Stimulated activated CD8-positive, alpha-beta memory T cell treated with anti-CD3 and anti-CD28 coated beads, Interleukin-15, amount 100 ng/mL, for 1 hour (primary cell): ENCODE measurements at regions not wholly inside any gene's neighbourhood (a gene's known extent, or its start where the extent isn't known, plus 50 kb on each side); places are given as distances from the start of the nearest gene placed in this dataset.
"Not testable (repeated sequence)": the region's sequence is repeated elsewhere in the genome, so short reads cannot be mapped to it uniquely, and the experiment has no call there.

Source experiments
- DNase-seq: peaks from one replicate; pipeline ENCODE4 v3.0.0-alpha.2; 2020; ENCODE audit warnings: low read depth

- not testable (repeated sequence) for DNase-seq
Measured at GRCh38 chr3:195970873-195971272, 62.5 kb upstream of the TNK2 start.

GRCh38 chr3:195969838-195970776 is 61.8 kb upstream of the TNK2 start:
- DNase-seq = not testable (repeated sequence)

DNA sequence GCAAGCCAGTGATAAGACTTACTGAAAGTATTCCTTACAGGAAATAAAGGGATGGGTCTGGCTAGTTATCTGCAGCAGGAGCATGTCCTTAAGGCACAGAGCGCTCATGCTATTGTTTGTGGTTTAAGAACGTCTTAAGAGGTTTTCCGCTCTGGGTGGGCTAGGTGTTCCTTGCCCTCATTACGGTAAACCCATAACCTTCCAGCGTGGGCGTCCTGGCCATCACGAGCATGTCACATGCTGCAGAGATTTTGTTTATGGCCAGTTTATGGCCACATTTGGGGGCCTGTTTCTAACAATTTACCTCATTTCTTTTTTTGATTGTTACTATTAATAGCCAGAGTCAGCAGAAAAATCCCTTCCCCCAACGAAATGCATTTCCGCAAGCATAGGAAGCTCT is 61.0 kb upstream of the TNK2 start:
- not testable (repeated sequence) for DNase-seq

DNA sequence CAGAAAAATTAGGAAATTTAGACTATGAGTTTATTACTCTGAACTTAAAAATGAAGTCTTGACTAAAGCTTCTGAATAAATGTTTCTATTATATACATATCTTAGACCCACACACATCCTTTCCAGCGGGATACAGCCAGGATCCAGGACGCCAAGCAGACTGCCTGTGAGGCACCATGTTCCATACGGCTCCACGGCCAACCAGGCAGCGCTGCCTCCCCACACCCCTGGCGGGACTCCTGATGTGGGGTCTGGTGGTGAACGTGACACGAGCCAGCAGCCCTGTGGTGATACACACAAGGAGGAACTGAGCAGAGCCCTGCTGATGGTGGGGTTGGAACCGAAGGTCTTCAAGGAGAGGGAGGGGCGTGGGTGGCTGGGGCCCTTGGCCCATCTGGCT is 59.8 kb upstream of the TNK2 start:
- DNase-seq = not testable (repeated sequence)

DNA sequence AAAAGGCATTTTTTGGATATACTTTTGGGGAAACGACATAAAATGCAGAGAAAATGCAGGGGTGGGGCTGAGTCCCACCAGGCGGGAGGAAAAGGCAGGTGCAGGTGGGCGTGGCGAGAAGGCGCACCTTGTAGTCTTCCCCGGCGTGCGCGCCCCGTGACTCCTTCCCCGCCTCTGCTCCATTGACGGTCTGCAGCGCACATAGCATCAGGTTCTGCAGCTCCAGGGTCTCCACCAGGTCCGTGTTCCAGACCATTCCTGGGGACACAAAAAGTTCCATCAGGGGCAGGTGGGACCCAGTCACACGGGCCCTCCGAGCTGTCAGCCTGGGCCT is 59.0 kb upstream of the TNK2 start:
- DNase-seq = not testable (repeated sequence)

DNA sequence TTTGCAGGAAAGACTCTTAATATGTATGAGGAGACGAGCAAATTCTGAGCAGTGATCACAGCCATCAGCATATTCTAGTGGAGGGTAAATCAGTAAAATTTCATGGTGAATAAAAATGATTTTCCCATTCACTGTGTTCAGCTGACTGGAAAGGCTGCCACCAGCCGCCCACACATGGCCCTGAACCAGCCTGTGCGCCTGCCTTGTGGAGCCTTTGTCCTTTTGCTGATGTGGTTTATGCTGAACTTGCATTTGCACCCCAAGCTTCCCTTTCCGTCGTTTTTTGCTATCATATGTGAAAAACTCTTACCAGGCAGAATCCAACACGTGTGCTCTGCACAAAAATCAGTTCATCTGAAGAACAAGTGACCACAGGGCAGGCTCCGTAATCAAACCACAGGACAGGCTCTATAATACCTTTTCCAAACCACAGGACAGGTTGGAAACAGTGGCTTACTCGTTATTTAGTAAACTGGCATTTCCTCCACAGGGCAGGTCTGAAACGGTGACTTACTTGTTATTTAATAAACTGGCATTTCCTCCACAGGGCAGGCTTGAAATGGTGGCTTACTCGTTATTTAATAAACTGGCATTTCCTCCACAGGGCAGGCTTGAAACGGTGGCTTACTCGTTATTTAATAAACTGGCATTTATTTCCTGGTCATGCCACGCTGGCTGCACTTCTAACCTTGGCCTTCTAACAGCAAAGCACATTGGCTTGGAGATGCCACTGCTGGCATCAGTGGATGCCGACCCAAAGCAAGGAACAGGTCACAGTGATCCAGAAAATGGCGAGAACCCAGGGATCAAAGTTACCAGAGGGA is 58.4 kb upstream of the TNK2 start:
- not testable (repeated sequence) for DNase-seq

- DNase-seq = not testable (repeated sequence)
Measured at GRCh38 chr3:195965217-195965616, 56.9 kb upstream of the TNK2 start.

DNA sequence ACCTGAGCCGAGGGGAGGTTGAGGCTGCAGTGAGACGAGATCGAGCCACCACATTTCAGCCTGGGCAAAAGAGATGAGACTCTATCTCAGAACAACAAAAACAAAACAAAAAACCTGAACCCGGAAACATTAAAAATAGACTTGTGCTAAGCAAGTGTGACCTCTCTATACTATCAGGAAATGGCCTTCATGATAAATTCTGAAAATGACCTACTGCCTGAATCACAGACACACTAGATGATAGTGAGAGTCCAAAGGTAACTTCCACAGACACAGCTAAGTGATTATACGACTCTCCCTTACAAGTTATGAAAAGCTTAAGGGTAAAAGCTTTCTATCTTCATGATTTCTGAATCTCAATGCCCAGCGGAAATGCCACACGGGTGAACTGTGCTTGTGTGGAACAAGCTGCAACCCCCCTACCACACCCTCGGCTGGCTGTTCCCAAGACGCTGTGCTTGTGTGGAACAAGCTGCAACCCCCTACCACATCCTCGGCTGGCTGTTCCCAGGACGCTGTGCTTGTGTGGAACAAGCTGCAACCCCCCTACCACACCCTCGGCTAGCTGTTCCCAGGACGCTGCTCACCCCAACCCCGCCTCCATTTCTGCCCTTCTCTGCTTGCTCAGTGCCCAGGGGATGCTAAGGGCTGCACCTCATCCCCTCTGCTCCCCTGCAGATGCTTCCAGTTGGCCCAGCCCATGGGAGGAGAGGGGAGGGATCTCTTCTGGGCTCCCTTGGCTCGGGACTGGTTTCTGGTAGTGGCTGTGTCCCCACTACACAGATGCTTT is 56.2 kb upstream of the TNK2 start:
- not testable (repeated sequence) for DNase-seq

GRCh38 chr3:195962222-195962621 is 53.9 kb upstream of the TNK2 start:
- not testable (repeated sequence) for DNase-seq

DNA sequence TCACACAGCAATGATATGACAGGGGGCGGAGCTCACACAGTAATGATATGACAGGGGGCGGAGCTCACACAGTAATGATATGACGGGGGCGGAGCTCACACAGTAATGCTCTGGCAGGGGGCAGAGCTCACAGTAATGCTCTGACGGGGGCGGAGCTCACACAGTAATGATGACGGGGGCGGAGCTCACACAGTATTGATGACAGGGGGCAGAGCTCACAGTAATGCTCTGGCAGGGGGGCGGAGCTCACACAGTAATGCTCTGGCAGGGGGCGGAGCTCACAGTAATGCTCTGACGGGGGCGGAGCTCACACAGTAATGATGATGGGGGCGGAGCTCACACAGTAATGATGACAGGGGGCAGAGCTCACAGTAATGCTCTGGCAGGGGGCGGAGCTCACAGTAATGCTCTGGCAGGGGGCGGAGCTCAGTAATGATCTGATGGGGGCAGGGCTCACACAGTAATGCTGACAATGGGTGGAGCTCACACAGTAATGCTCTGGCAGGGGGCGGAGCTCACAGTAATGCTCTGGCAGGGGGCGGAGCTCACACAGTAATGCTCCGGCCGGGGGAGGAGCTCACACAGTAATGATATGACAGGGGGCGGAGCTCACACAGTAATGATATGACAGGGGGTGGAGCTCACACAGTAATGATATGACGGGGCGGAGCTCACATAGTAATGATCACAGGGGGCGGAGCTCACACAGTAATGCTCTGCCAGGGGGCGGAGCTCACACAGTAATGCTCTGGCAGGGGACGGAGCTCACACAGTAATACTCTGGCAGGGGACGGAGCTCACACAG is 52.8 kb upstream of the TNK2 start:
- not testable (repeated sequence) for DNase-seq

GRCh38 chr3:195960164-195960563 is 51.8 kb upstream of the TNK2 start:
- not testable (repeated sequence) for DNase-seq

GRCh38 chr3:195959367-195960157 is 51.2 kb upstream of the TNK2 start:
- not testable (repeated sequence) for DNase-seq

- DNase-seq = not testable (repeated sequence)
Measured at GRCh38 chr3:195958736-195959135, 50.4 kb upstream of the TNK2 start.
